ENCODE measurements at regions not wholly inside any gene's neighbourhood (a gene's known extent, or its start where the extent isn't known, plus 50 kb on each side); places are given as distances from the start of the nearest gene placed in this dataset.

GRCh38 chr15:70292076-70292760 is 194.5 kb upstream of the TLE3 start:
- intact Hi-C loops (cut with micrococcal nuclease): no loop called here

- intact Hi-C loops (cut with micrococcal nuclease): no loop called here
These were observed 193.8 kb upstream of the TLE3 start for GRCh38 chr15:70291305-70292075.

GRCh38 chr15:70290708-70291107 is 193.0 kb upstream of the TLE3 start:
- intact Hi-C loops (cut with micrococcal nuclease): no loop called here

- intact Hi-C loops (cut with micrococcal nuclease): no loop called here
These were observed 191.7 kb upstream of the TLE3 start for GRCh38 chr15:70289191-70289955.

GRCh38 chr15:70286113-70286806 is 188.5 kb upstream of the TLE3 start:
- intact Hi-C loops (cut with micrococcal nuclease): no loop called here

GRCh38 chr15:70284438-70285214 is 186.9 kb upstream of the TLE3 start:
- intact Hi-C loops (cut with micrococcal nuclease): no loop called here

GRCh38 chr15:70283511-70283910 is 185.8 kb upstream of the TLE3 start:
- intact Hi-C loops (cut with micrococcal nuclease): no loop called here

- intact Hi-C loops (cut with micrococcal nuclease): no loop called here
These were observed 184.1 kb upstream of the TLE3 start for GRCh38 chr15:70281811-70282307.

- intact Hi-C loops (cut with micrococcal nuclease): no loop called here
These were observed 183.6 kb upstream of the TLE3 start for GRCh38 chr15:70281261-70281810.

- intact Hi-C loops (cut with micrococcal nuclease): no loop called here
These were observed 183.1 kb upstream of the TLE3 start for GRCh38 chr15:70280781-70281180.

GRCh38 chr15:70279096-70279495 is 181.4 kb upstream of the TLE3 start:
- intact Hi-C loops (cut with micrococcal nuclease): no loop called here

- intact Hi-C loops (cut with micrococcal nuclease): no loop called here
These were observed 180.9 kb upstream of the TLE3 start for GRCh38 chr15:70278644-70279043.

- intact Hi-C loops (cut with micrococcal nuclease): no loop called here
These were observed 179.8 kb upstream of the TLE3 start for GRCh38 chr15:70277556-70277955.

GRCh38 chr15:70276401-70276800 is 178.7 kb upstream of the TLE3 start:
- intact Hi-C loops (cut with micrococcal nuclease): no loop called here

GRCh38 chr15:70275461-70276138 is 177.9 kb upstream of the TLE3 start:
- intact Hi-C loops (cut with micrococcal nuclease): no loop called here

GRCh38 chr15:70274908-70275307 is 177.2 kb upstream of the TLE3 start:
- intact Hi-C loops (cut with micrococcal nuclease): no loop called here

GRCh38 chr15:70274255-70274880 is 176.7 kb upstream of the TLE3 start:
- intact Hi-C loops (cut with micrococcal nuclease): no loop called here

- intact Hi-C loops (cut with micrococcal nuclease): no loop called here
These were observed 176.1 kb upstream of the TLE3 start for GRCh38 chr15:70273808-70274207.

Data from T-helper 2 cell treated with Interferon-gamma antibody and Interleukin-4, amounts not matched to agents 100 ng/mL and 5 ng/mL, for 36 hours (primary cell).